ENCODE measurements at regions not wholly inside any gene's neighbourhood (a gene's known extent, or its start where the extent isn't known, plus 50 kb on each side); places are given as distances from the start of the nearest gene placed in this dataset.

- intact Hi-C loops (cut with DNase I, micrococcal nuclease) = no loop called here
- Histone ChIP-seq H3K9me3 (no peaks in the 10 kb centered on the region), H3K4me1 (ENCODE audit: low read depth) (peaks cover 3% of the 10 kb centered on the region), H3K4me3 (no peak overlapping the region), H3K36me3 (ENCODE audit: low read depth) (no peaks in the 10 kb centered on the region)
- DNase-seq (no peak), ATAC-seq (peak; percentile 16)
- TF ChIP-seq, protein P1, sequence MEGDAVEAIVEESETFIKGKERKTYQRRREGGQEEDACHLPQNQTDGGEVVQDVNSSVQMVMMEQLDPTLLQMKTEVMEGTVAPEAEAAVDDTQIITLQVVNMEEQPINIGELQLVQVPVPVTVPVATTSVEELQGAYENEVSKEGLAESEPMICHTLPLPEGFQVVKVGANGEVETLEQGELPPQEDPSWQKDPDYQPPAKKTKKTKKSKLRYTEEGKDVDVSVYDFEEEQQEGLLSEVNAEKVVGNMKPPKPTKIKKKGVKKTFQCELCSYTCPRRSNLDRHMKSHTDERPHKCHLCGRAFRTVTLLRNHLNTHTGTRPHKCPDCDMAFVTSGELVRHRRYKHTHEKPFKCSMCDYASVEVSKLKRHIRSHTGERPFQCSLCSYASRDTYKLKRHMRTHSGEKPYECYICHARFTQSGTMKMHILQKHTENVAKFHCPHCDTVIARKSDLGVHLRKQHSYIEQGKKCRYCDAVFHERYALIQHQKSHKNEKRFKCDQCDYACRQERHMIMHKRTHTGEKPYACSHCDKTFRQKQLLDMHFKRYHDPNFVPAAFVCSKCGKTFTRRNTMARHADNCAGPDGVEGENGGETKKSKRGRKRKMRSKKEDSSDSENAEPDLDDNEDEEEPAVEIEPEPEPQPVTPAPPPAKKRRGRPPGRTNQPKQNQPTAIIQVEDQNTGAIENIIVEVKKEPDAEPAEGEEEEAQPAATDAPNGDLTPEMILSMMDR (IDR thresholded peaks at IDR 0.05) = no peak
Measured at GRCh38 chr11:70785372-70785771, 387.0 kb downstream of the CTTN start.

DNA sequence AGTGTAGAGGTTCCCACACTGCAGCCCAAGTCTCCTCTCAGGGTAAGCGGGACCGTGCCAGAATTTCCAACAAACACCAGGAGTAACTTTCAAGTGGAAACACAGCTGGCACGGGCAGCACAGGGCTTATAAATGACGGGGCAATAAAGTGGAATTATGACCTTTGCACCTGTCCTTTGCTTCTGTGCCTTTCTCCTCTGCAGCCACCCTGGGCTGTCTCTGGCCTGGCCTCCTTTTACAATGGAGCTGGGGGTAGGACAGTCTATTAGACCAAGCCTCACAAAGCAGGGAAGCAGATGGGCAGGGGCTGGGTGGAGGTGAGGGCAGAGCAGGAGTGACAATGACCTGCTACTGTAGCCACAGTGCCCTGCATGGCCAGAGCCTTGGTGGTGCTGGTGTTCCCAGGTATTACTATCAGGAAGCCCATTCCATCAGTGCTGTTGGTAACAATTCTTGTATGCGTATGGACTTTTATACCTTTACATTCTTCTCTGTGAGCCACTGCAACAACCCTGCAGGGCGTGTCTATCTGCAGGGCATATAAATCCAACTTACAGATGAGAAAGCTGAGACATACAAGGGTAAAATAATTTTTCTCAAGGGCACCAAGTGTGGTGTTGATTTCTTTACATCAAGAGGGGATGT, 387.8 kb downstream of the CTTN start:
- DNase-seq = peak in 2 of 3 donors; percentile 52 to 55
- TF ChIP-seq, protein P1 (IDR thresholded peaks at IDR 0.05) = no peak

DNA sequence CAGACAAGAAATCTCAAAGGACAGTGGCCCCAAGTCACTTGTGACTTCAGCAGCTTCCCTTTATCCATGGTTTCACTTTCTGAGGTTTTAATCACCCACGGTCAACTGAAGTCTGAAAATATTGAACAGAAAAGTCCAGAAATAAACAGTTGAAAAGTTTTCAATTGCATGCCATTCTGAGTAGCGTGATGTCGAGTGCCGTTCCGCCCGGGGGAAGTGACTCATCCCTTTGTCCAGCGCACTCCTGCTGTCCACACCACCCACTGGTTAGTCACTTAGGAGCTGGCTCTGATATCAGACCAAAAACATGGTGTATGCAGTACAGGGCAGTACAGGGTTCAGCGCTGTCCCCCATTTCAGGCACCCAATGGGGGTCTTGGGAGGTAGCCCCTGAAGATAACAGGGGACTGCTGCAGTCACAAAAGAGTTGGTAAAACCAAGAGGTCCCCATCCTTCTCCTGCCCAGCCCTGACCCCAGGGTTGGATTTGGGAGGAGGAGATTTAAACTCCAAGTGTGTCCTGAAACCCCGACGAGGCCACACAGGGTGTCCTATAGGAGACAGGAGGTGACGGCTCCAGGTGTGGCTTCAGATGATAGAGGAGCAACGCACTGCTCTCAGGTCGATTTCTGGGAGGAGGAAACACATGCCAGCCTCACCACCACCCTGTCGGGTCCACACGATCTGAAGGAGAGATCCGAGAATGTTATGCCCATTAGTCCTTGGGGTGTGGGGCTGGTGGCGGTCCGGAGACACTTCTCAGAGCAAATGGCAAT, 390.1 kb downstream of the CTTN start:
- Histone ChIP-seq H3K9me3 (peaks cover 11% of the 10 kb centered on the region), H3K36me3 (ENCODE audit: low read depth) (no peaks in the 10 kb centered on the region), H3K4me3 (no peak overlapping the region), H3K4me1 (ENCODE audit: low read depth) (peaks cover 3% of the 10 kb centered on the region)
- TF ChIP-seq, protein P1 (IDR thresholded peaks at IDR 0.05) = no peak
- DNase-seq (peak in 1 of 3 donors; percentile 5), ATAC-seq (peak; percentile 50)
- intact Hi-C loops (cut with DNase I, micrococcal nuclease) = no loop called here

More for the DNA sequence above, 387.8 kb downstream of the CTTN start:
- no peaks in the 10 kb centered on the region for H3K36me3 ChIP-seq (ENCODE audit: low read depth)
- H3K9me3 ChIP-seq = no peaks in the 10 kb centered on the region
- no peak overlapping the region for H3K4me3 ChIP-seq
- H3K4me1 ChIP-seq (ENCODE audit: low read depth) = peaks cover 3% of the 10 kb centered on the region
- intact Hi-C loops (cut with DNase I, micrococcal nuclease) = no loop called here
- peak; percentile 92 for ATAC-seq

GRCh38 chr11:70790671-70791300, 392.5 kb downstream of the CTTN start:
- H3K36me3 ChIP-seq (ENCODE audit: low read depth) = no peaks in the 10 kb centered on the region
- H3K4me1 ChIP-seq (ENCODE audit: low read depth) = peaks cover 3% of the 10 kb centered on the region
- ATAC-seq = no peak
- no peak for DNase-seq
- H3K4me3 ChIP-seq = no peak overlapping the region
- TF ChIP-seq, protein P1 (IDR thresholded peaks at IDR 0.05) = no peak
- H3K9me3 ChIP-seq = peaks cover 24% of the 10 kb centered on the region
- intact Hi-C loops (cut with DNase I, micrococcal nuclease) = no loop called here

- intact Hi-C loops (cut with DNase I, micrococcal nuclease) = no loop called here
- Histone ChIP-seq H3K9me3 (peaks cover 24% of the 10 kb centered on the region), H3K4me1 (ENCODE audit: low read depth) (no peaks in the 10 kb centered on the region), H3K4me3 (no peak overlapping the region), H3K36me3 (ENCODE audit: low read depth) (no peaks in the 10 kb centered on the region)
- ATAC-seq (no peak), DNase-seq (no peak)
- TF ChIP-seq, protein P1 (IDR thresholded peaks at IDR 0.05) = no peak
Measured at GRCh38 chr11:70796648-70797227, 398.4 kb downstream of the CTTN start.

Data from mucosa of descending colon (tissue), 3 donors.